Bronchial epithelial cell (primary cell): ENCODE measurements at regions not wholly inside any gene's neighbourhood (a gene's known extent, or its start where the extent isn't known, plus 50 kb on each side); places are given as distances from the start of the nearest gene placed in this dataset.

Experiments
- DNase-seq: peaks from one replicate; pipeline ENCODE4 v3.0.0-alpha.2; 2010; ENCODE audit warnings: low read depth
- FAIRE-seq: peaks from 2 replicates; lab custom pipeline; 2011; peaks lifted over from hg19 to GRCh38; lab: Jason Lieb, UNC
- H3K27me3 ChIP-seq: 2 replicates; pipeline ENCODE4 v1.5.1; 2011; ENCODE audit warnings: low read length; ENCODE audit not compliant: control insufficient read depth, insufficient read depth
- H3K36me3 ChIP-seq: 2 replicates; pipeline ENCODE4 v1.5.1; 2011; ENCODE audit warnings: low read length; ENCODE audit not compliant: control insufficient read depth, insufficient read depth
- H3K4me3 ChIP-seq: 2 replicates; pipeline ENCODE4 v1.5.1; 2011; ENCODE audit warnings: mild to moderate bottlenecking, low read depth, low read length, control low read depth
- TF ChIP-seq, protein P1 (sequence below): IDR thresholded peaks from 2 replicates; pipeline ENCODE4 v1.5.1; 2011; ENCODE audit warnings: mild to moderate bottlenecking, moderate library complexity, low read length, control low read depth, inconsistent platforms; ENCODE audit not compliant: insufficient read depth, severe bottlenecking

DNA sequence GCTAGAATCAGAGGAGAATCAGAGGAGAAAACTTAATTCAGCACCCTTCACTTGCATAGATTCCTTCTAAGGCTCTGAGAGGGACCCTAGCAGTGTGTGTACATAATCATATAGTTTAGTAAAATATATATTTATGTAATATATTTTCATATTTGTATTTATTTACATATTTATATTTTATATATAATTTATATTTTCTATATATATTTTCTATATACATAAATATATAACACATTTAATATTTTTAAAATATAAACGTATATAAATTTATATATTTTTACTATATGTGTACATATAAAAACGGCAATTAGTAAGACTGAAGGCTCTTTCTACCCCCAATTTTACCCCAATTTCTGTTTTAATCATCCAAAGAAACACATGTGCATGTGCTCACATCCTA is 80.3 kb downstream of the NXPE2 start:
- no peak for FAIRE-seq
- no peaks in the 10 kb centered on the region for H3K36me3 ChIP-seq
- H3K27me3 ChIP-seq, result no peaks in the 10 kb centered on the region

DNA sequence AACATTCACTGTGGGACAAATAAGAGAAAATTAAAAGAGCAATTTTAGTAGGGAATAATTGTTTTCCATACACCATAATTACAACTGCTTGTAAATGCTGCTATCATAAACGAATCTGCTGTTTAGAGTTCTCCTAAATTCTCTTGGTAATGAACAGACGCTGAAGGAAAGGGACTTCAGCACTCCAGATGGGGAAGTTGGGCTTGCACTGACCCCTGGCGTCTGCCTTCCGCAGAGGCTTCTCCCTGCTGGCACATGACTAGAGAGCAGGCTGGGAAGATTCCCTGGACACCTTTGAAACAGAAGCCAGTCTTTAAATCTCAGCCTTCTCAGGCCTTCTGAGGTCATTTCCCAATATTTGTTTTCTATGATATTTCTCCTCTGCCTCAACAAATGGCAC is 84.1 kb downstream of the NXPE2 start:
- no peak overlapping the region for H3K4me3 ChIP-seq
- DNase-seq (peak; percentile 30), FAIRE-seq (no peak)
- H3K27me3 ChIP-seq, result no peaks in the 10 kb centered on the region
- H3K36me3 ChIP-seq, result no peaks in the 10 kb centered on the region
- TF ChIP-seq, protein P1, sequence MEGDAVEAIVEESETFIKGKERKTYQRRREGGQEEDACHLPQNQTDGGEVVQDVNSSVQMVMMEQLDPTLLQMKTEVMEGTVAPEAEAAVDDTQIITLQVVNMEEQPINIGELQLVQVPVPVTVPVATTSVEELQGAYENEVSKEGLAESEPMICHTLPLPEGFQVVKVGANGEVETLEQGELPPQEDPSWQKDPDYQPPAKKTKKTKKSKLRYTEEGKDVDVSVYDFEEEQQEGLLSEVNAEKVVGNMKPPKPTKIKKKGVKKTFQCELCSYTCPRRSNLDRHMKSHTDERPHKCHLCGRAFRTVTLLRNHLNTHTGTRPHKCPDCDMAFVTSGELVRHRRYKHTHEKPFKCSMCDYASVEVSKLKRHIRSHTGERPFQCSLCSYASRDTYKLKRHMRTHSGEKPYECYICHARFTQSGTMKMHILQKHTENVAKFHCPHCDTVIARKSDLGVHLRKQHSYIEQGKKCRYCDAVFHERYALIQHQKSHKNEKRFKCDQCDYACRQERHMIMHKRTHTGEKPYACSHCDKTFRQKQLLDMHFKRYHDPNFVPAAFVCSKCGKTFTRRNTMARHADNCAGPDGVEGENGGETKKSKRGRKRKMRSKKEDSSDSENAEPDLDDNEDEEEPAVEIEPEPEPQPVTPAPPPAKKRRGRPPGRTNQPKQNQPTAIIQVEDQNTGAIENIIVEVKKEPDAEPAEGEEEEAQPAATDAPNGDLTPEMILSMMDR, result peak; percentile 67

More for the DNA sequence above, 80.3 kb downstream of the NXPE2 start:
- no peak overlapping the region for H3K4me3 ChIP-seq
- TF ChIP-seq, protein P1, result no peak
- DNase-seq, result no peak

DNA sequence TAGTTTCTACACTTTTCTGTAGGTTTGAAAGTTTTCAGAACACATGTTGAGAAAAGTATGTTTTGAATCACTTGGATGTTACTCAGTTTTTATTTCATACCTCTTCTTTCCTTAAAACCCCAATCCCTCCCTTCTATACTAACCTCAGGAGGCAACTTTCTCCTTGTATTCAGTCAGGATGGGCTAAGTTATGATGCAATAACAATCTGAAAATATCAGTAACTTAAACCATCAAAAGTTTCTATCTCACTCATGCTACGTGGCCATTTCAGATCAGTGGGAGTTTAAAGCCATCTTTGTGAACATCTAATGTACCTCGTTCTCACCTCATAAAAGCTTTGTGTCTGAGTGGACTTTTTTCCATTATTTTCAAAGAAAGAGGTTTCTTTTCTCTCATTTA is 86.2 kb downstream of the NXPE2 start:
- H3K36me3 ChIP-seq, result no peaks in the 10 kb centered on the region
- DNase-seq, result no peak
- no peak overlapping the region for H3K4me3 ChIP-seq
- TF ChIP-seq, protein P1, result no peak
- H3K27me3 ChIP-seq, result no peaks in the 10 kb centered on the region
- no peak for FAIRE-seq

DNA sequence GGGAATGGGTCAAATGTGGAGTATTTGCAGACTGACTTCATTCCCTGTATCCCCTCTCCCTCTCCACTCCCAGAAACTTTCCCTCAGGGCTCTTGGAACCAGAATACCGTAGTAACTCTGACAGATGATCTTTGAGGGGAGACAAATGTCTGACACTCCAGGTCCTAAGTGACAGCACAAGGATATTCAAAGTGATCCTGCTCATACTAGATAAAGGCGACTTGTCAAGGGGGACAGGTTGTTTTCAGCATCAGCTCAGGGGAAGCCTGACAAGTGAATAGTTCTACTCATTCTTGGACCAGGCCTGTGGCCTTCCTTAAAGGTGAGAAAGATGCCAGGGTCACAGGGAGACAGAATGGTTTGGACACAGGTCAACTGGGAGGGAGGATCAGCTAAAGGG is 92.8 kb downstream of the NXPE2 start:
- FAIRE-seq, result no peak
- H3K4me3 ChIP-seq, result no peak overlapping the region
- H3K27me3 ChIP-seq, result no peaks in the 10 kb centered on the region
- H3K36me3 ChIP-seq, result no peaks in the 10 kb centered on the region
- TF ChIP-seq, protein P1, result no peak
- DNase-seq, result no peak

DNA sequence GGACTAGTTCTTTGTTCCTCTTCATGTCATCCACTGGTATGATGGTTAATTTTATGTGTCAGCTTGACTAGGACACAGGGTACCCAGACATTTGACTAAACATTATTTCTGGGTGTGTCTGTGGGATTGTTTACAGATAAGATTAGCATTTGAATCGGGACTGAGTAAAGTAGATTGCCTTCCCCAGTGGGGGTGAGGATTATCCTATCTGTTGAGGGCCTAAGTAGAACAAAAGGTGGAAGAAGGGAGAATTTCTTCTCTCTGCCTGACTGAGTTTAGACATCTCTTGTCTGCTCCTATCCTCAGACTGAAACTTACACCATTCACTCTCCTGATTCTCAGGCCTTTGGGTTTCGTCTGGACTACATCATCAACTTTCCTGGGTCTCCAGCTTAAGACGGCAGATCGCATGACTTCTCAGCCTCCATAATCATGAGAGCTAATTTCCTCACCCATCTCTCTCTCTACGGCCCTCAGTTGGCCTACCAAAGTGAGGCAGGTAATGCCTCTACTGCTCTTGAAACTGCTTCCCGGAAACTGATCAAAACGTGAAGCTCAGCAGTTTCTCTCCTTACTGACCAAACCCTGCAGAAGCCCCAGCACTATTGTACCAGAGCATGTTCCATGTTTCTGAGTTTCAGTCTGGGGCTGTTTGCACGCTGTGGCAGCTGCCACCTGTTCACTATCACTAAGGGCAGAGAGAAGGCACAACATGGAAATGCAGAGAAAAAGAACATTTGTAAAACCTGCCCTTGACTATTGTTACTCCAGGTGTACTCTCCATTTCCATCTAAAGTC is 95.4 kb downstream of the NXPE2 start:
- DNase-seq, result no peak
- TF ChIP-seq, protein P1, result no peak
- no peak overlapping the region for H3K4me3 ChIP-seq
- no peaks in the 10 kb centered on the region for H3K27me3 ChIP-seq
- H3K36me3 ChIP-seq, result no peaks in the 10 kb centered on the region
- peak; percentile 18 for FAIRE-seq
